ENCODE measurements at regions not wholly inside any gene's neighbourhood (a gene's known extent, or its start where the extent isn't known, plus 50 kb on each side); places are given as distances from the start of the nearest gene placed in this dataset.
"Not testable (repeated sequence)": the region's sequence is repeated elsewhere in the genome, so short reads cannot be mapped to it uniquely, and the experiment has no call there.

- Histone ChIP-seq H3K9me3 (ENCODE audit: insufficient read depth, low read length) (no peaks in the 10 kb centered on the region), H3K9me2 (replicated peaks; ENCODE audit: insufficient read depth, low read length) (no peaks in the 10 kb centered on the region), H3K4me3 (ENCODE audit: insufficient read depth, low read length, poor library complexity, severe bottlenecking) (no peak overlapping the region), H4K20me1 (ENCODE audit: low read depth, low read length) (no peaks in the 10 kb centered on the region), H3K27me3 (ENCODE audit: low read length) (no peaks in the 10 kb centered on the region), H3F3A (ENCODE audit: insufficient read depth) (no peaks in the 10 kb centered on the region), H3K36me3 (ENCODE audit: low read length) (no peaks in the 10 kb centered on the region), H2AFZ (ENCODE audit: low read depth, low read length, severe bottlenecking) (no peak overlapping the region), H3K4me2 (ENCODE audit: low read depth, low read length, poor library complexity, severe bottlenecking) (no peak overlapping the region), H3K27ac (ENCODE audit: low read depth, low read length) (no peak overlapping the region), H3K9ac (ENCODE audit: low read length) (no peak overlapping the region), H3K79me2 (ENCODE audit: insufficient read depth, low read length) (no peaks in the 10 kb centered on the region)
- TF ChIP-seq EZH2phosphoT487 (conservative IDR thresholded peaks at IDR 0.05; ENCODE audit: low read length) (no peak), CTCF (IDR thresholded peaks at IDR 0.05; ENCODE audit: insufficient read depth, low read length, poor library complexity, severe bottlenecking) (no peak)
Observed at GRCh38 chr18:47701134-47701533, 229.3 kb downstream of the SMAD2 start.

GRCh38 chr18:47696870-47697269 is 233.6 kb downstream of the SMAD2 start:
- no peak for TF ChIP-seq EZH2phosphoT487 (conservative IDR thresholded peaks at IDR 0.05; ENCODE audit: low read length)
- TF ChIP-seq CTCF (IDR thresholded peaks at IDR 0.05; ENCODE audit: insufficient read depth, low read length, poor library complexity, severe bottlenecking) = no peak
- H3K9me2 ChIP-seq (replicated peaks; ENCODE audit: insufficient read depth, low read length) = no peaks in the 10 kb centered on the region
- no peaks in the 10 kb centered on the region for H3K79me2 ChIP-seq (ENCODE audit: insufficient read depth, low read length)
- H3F3A ChIP-seq (ENCODE audit: insufficient read depth) = no peaks in the 10 kb centered on the region
- H3K27ac ChIP-seq (ENCODE audit: low read depth, low read length) = no peak overlapping the region
- no peak overlapping the region for H2AFZ ChIP-seq (ENCODE audit: low read depth, low read length, severe bottlenecking)
- H3K36me3 ChIP-seq (ENCODE audit: low read length) = no peaks in the 10 kb centered on the region
- no peak overlapping the region for H3K9ac ChIP-seq (ENCODE audit: low read length)
- H3K4me2 ChIP-seq (ENCODE audit: low read depth, low read length, poor library complexity, severe bottlenecking) = no peak overlapping the region
- no peaks in the 10 kb centered on the region for H3K9me3 ChIP-seq (ENCODE audit: insufficient read depth, low read length)
- H3K27me3 ChIP-seq (ENCODE audit: low read length) = no peaks in the 10 kb centered on the region
- no peaks in the 10 kb centered on the region for H4K20me1 ChIP-seq (ENCODE audit: low read depth, low read length)
- H3K4me3 ChIP-seq (ENCODE audit: insufficient read depth, low read length, poor library complexity, severe bottlenecking) = no peak overlapping the region

GRCh38 chr18:47691611-47692010 is 238.8 kb downstream of the SMAD2 start:
- H4K20me1 ChIP-seq (ENCODE audit: low read depth, low read length) = no peaks in the 10 kb centered on the region
- TF ChIP-seq CTCF (IDR thresholded peaks at IDR 0.05; ENCODE audit: insufficient read depth, low read length, poor library complexity, severe bottlenecking) (no peak), EZH2phosphoT487 (conservative IDR thresholded peaks at IDR 0.05; ENCODE audit: low read length) (no peak)
- no peaks in the 10 kb centered on the region for H3K9me3 ChIP-seq (ENCODE audit: insufficient read depth, low read length)
- H3K9me2 ChIP-seq (replicated peaks; ENCODE audit: insufficient read depth, low read length) = no peaks in the 10 kb centered on the region
- H3K27me3 ChIP-seq (ENCODE audit: low read length) = no peaks in the 10 kb centered on the region
- no peaks in the 10 kb centered on the region for H3F3A ChIP-seq (ENCODE audit: insufficient read depth)
- H3K4me3 ChIP-seq (ENCODE audit: insufficient read depth, low read length, poor library complexity, severe bottlenecking) = no peak overlapping the region
- H3K9ac ChIP-seq (ENCODE audit: low read length) = no peak overlapping the region
- no peak overlapping the region for H3K4me2 ChIP-seq (ENCODE audit: low read depth, low read length, poor library complexity, severe bottlenecking)
- H3K27ac ChIP-seq (ENCODE audit: low read depth, low read length) = no peak overlapping the region
- no peaks in the 10 kb centered on the region for H3K36me3 ChIP-seq (ENCODE audit: low read length)
- no peaks in the 10 kb centered on the region for H3K79me2 ChIP-seq (ENCODE audit: insufficient read depth, low read length)
- H2AFZ ChIP-seq (ENCODE audit: low read depth, low read length, severe bottlenecking) = no peak overlapping the region

GRCh38 chr18:47690778-47691177 is 239.7 kb downstream of the SMAD2 start:
- not testable (repeated sequence) for H3K79me2 ChIP-seq (ENCODE audit: insufficient read depth, low read length); H2AFZ ChIP-seq (ENCODE audit: low read depth, low read length, severe bottlenecking); H3K27ac ChIP-seq (ENCODE audit: low read depth, low read length); H3K9me2 ChIP-seq (replicated peaks; ENCODE audit: insufficient read depth, low read length); H3K9me3 ChIP-seq (ENCODE audit: insufficient read depth, low read length); H3K36me3 ChIP-seq (ENCODE audit: low read length); H3K4me2 ChIP-seq (ENCODE audit: low read depth, low read length, poor library complexity, severe bottlenecking); H3F3A ChIP-seq (ENCODE audit: insufficient read depth); H4K20me1 ChIP-seq (ENCODE audit: low read depth, low read length); H3K27me3 ChIP-seq (ENCODE audit: low read length); H3K4me3 ChIP-seq (ENCODE audit: insufficient read depth, low read length, poor library complexity, severe bottlenecking); H3K9ac ChIP-seq (ENCODE audit: low read length)
